ENCODE measurements at regions not wholly inside any gene's neighbourhood (a gene's known extent, or its start where the extent isn't known, plus 50 kb on each side); places are given as distances from the start of the nearest gene placed in this dataset.

GRCh38 chr14:40133463-40133862 lies 701.2 kb upstream of the FBXO33 start:
- H3K4me1 ChIP-seq (ENCODE audit: insufficient read depth) = no peaks in the 10 kb centered on the region
- no peak overlapping the region for H3K27ac Mint-ChIP-seq
- ATAC-seq = no peak
- H3F3A ChIP-seq (replicated peaks; ENCODE audit: low read depth) = no peaks in the 10 kb centered on the region
- no peak overlapping the region for H3K4me2 ChIP-seq
- peaks cover 6% of the 10 kb centered on the region; the same call in 2 of the 3 replicates for H3K9me3 Mint-ChIP-seq
- no peak for TF ChIP-seq EZH2phosphoT487 (IDR thresholded peaks at IDR 0.05; ENCODE audit: unreplicated experiment)
- no peak for TF ChIP-seq ZNF331 (CRISPR knock-in tag; IDR thresholded peaks at IDR 0.05; ENCODE audit: low read depth)
- TF ChIP-seq, protein P1, sequence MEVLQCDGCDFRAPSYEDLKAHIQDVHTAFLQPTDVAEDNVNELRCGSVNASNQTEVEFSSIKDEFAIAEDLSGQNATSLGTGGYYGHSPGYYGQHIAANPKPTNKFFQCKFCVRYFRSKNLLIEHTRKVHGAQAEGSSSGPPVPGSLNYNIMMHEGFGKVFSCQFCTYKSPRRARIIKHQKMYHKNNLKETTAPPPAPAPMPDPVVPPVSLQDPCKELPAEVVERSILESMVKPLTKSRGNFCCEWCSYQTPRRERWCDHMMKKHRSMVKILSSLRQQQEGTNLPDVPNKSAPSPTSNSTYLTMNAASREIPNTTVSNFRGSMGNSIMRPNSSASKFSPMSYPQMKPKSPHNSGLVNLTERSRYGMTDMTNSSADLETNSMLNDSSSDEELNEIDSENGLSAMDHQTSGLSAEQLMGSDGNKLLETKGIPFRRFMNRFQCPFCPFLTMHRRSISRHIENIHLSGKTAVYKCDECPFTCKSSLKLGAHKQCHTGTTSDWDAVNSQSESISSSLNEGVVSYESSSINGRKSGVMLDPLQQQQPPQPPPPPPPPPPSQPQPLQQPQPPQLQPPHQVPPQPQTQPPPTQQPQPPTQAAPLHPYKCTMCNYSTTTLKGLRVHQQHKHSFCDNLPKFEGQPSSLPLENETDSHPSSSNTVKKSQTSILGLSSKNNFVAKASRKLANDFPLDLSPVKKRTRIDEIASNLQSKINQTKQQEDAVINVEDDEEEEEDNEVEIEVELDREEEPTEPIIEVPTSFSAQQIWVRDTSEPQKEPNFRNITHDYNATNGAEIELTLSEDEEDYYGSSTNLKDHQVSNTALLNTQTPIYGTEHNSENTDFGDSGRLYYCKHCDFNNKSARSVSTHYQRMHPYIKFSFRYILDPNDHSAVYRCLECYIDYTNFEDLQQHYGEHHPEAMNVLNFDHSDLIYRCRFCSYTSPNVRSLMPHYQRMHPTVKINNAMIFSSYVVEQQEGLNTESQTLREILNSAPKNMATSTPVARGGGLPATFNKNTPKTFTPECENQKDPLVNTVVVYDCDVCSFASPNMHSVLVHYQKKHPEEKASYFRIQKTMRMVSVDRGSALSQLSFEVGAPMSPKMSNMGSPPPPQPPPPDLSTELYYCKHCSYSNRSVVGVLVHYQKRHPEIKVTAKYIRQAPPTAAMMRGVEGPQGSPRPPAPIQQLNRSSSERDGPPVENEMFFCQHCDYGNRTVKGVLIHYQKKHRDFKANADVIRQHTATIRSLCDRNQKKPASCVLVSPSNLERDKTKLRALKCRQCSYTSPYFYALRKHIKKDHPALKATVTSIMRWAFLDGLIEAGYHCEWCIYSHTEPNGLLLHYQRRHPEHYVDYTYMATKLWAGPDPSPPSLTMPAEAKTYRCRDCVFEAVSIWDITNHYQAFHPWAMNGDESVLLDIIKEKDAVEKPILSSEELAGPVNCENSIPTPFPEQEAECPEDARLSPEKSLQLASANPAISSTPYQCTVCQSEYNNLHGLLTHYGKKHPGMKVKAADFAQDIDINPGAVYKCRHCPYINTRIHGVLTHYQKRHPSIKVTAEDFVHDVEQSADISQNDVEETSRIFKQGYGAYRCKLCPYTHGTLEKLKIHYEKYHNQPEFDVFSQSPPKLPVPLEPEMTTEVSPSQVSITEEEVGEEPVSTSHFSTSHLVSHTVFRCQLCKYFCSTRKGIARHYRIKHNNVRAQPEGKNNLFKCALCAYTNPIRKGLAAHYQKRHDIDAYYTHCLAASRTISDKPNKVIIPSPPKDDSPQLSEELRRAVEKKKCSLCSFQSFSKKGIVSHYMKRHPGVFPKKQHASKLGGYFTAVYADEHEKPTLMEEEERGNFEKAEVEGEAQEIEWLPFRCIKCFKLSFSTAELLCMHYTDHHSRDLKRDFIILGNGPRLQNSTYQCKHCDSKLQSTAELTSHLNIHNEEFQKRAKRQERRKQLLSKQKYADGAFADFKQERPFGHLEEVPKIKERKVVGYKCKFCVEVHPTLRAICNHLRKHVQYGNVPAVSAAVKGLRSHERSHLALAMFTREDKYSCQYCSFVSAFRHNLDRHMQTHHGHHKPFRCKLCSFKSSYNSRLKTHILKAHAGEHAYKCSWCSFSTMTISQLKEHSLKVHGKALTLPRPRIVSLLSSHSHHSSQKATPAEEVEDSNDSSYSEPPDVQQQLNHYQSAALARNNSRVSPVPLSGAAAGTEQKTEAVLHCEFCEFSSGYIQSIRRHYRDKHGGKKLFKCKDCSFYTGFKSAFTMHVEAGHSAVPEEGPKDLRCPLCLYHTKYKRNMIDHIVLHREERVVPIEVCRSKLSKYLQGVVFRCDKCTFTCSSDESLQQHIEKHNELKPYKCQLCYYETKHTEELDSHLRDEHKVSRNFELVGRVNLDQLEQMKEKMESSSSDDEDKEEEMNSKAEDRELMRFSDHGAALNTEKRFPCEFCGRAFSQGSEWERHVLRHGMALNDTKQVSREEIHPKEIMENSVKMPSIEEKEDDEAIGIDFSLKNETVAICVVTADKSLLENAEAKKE (CRISPR knock-in tag; IDR thresholded peaks at IDR 0.05) = no peak
- TF ChIP-seq ZNF114 (CRISPR knock-in tag; IDR thresholded peaks at IDR 0.05) = no peak
- TF ChIP-seq, protein P2, sequence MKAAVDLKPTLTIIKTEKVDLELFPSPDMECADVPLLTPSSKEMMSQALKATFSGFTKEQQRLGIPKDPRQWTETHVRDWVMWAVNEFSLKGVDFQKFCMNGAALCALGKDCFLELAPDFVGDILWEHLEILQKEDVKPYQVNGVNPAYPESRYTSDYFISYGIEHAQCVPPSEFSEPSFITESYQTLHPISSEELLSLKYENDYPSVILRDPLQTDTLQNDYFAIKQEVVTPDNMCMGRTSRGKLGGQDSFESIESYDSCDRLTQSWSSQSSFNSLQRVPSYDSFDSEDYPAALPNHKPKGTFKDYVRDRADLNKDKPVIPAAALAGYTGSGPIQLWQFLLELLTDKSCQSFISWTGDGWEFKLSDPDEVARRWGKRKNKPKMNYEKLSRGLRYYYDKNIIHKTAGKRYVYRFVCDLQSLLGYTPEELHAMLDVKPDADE (IDR thresholded peaks at IDR 0.05) = no peak
- TF ChIP-seq CREB1 (CRISPR knock-in tag; IDR thresholded peaks at IDR 0.05; ENCODE audit: low read depth) = no peak
- no peaks in the 10 kb centered on the region for H3K79me2 ChIP-seq (replicated peaks; ENCODE audit: insufficient read depth)
- no peaks in the 10 kb centered on the region for H3K4me1 Mint-ChIP-seq
- no peak for DNase-seq (ENCODE audit: low spot score)
- no peaks in the 10 kb centered on the region for H4K20me1 ChIP-seq (replicated peaks; ENCODE audit: insufficient read depth)
- no peaks in the 10 kb centered on the region for H3K27me3 ChIP-seq (ENCODE audit: insufficient read depth)
- no peaks in the 10 kb centered on the region for H3K9me2 ChIP-seq (ENCODE audit: insufficient read depth)
- no peaks in the 10 kb centered on the region for H3K36me3 Mint-ChIP-seq (ENCODE audit: low read depth)
- no peak overlapping the region for H3K4me3 Mint-ChIP-seq
- no peak overlapping the region for H3K4me3 ChIP-seq
- no peaks in the 10 kb centered on the region for H3K27me3 Mint-ChIP-seq (ENCODE audit: insufficient read depth, low read depth, poor library complexity)
- no peaks in the 10 kb centered on the region for H3K36me3 ChIP-seq (ENCODE audit: insufficient read depth)
- no peak overlapping the region for H2AFZ ChIP-seq
- H3K27ac ChIP-seq (ENCODE audit: low read depth) = no peak overlapping the region

All from GM23338 (cell line).